ENCODE measurements at regions not wholly inside any gene's neighbourhood (a gene's known extent, or its start where the extent isn't known, plus 50 kb on each side); places are given as distances from the start of the nearest gene placed in this dataset.

DNA sequence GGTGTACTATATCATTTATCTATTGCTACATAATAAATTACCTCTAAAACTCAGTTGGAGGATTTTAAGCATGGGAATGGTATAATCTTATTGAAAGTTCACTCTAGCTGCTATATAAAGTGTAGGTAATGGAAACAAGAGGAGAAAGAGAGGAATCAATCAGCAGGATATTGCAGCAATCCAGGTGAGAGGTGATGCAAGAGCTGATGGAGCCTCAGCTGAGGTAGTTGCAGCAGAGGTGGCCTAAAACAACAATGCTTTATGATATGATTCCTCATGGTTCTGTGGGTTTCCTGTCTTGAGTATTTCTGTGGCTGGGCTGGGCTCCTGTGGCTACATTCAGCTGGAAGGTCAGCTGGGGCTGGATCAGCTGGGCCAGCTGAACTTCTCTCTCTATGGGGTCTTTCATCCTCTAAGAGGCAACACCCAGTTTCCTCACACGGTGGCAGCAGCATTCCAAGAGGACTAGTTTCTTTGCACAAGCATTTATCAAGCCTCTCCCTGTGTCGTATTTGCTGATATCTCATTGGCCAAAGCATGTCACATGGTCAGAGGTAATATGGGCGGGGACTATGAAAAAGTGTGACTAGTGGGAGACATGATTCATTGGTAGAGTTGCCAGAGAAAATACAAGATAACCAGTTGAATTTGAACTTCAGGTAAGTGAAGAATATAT is 135.4 kb upstream of the LARGE1 start:
- DNase-seq: peak; percentile 1

DNA sequence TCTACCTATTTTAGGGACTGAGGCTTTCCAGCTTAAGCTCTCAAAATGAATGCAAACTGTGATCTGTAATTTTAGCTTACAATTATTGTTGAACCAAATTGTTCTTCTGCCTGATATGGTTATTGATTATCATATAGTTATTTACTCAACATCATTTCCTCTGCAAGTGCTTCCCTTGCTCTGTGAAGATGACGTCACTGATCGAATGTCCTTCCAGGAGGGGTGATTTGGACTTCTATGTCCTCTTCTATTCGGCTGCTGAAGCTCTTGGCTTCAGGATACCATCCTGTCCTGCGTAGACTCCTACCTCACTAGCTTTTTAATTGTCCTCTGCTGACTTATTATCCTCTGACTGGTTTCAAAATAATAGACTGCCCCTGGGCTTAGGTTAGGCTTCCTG is 137.4 kb upstream of the LARGE1 start:
- DNase-seq: no peak

DNA sequence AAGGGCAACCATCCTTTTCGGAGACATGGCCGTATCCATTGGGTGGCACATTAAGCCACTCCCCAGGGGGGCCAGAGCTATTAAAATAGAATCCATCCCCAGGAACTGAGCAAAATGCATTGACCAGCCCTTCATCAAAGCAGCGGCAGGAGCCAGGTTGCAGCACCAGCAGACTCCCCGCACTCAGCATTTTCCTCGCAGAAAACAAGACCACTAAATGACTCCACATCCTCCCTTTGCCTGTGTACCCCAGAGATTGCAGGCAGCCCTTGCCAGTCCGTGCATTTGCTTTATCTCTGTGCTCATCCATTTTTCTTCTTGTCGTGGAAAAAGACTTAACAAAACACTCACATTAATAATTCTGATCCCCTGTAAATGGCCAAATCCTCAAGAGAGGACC is 144.4 kb upstream of the LARGE1 start:
- DNase-seq: no peak

DNA sequence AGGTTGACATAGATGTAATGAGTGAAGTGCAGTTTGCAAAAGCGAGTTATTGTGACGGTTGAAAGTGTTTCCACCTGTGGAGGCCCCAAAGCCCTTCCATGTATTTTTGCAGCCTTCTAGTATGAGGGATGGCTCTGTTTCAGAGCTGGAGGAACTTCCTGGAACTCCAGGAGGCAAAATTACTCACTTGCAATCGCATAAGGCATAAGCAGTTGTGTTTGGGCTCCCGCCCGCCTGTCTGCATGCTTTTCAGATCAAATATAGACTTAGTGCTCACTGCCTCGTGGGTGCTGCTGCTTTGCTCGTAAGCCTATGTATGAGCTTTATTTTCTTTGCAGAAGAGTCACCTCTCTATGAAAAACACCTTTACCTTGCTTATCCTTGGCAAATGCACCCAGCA is 146.8 kb upstream of the LARGE1 start:
- DNase-seq: no peak

DNA sequence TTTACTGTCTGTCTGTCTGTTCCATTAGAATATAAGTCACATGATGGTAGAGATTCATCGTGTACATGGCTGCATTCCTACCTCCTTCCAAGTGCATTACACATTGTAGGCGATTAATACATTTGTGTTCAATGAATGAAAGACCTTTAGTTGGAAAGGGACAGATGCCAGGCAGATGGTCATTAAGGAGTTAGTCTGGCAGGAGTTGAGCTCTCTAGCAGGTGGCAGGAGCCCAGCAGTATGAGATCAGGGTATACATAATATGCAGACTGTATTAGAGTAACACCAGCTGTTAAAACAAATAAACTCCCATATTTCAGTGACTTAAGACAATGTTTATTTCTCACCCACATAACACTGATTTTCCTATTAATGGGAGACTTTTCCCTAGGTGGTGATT is 147.7 kb upstream of the LARGE1 start:
- no peak for DNase-seq

DNA sequence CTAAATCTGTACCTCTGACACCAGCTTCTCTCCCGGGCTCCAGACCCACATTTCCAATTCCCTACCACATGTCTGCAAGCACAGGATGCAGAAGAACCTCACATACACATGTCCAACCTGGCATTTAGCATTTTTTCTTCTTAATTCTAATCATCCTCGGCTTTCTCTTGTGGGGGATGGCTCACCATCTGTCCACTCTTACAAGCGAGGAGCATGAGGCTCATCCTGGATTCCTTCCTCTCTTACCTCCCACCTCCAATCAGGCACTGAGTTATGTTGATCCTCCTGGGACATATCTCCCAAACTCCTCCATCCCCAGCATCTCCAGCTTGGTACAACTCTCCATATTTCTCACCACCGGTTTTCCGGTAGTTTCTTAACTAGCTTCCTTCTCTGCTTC is 149.8 kb upstream of the LARGE1 start:
- DNase-seq: no peak

DNA sequence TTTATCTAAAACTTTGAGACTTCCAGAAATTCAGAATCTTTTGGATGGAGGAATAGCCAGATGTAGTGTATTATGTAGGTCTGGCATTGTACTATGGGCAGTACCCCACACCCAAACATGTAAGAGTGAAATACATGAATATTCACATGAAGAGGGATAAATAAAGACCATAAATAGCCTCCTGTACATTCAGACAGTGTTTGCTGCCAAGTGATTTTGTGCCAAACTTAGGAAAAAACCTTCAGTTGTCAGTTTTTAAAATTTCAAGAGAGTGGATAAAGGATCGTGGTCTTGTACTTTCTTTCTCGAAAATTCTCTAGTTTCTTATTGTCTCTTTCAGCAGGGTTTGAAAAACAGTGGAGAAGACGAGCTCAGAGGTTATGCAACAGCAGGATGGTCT is 150.3 kb upstream of the LARGE1 start:
- DNase-seq: no peak

DNA sequence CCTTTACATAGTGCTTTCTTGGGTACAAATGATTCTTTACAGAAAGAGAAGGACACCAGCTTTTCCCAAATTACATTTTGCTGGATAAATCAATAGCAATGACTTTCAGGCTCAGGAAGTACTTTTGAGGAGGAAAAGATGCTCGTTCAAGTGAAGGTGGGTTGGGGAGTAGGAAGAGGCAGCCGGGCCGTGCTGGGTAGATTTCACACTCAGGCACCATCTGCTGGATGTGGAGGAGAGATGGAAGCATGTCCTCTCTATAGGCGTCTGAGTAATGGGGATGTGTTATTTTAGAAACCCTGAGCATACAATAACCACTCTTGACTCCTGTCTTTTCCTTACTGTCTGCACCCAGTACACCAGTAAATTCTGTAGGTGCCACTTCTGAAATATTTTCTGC is 152.3 kb upstream of the LARGE1 start:
- DNase-seq: no peak

DNA sequence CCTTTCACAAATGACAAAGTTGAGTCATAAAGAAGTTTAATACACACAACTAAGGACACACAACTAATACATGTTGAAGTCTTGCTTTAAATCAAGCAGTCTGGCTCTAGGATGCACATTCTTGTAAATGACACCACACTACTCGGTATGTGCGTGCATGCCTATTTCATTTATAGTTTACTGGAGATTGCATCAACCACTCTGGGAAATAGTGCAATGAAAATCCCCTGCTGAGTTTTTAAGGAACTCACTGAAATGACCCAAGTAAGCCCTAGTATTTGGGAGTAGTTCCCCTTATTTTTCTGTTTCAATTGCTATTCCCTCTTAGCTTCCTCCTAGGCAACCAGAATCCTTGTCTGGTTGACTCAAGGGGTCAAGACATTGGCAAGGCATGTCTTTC is 160.2 kb upstream of the LARGE1 start:
- DNase-seq: no peak

DNA sequence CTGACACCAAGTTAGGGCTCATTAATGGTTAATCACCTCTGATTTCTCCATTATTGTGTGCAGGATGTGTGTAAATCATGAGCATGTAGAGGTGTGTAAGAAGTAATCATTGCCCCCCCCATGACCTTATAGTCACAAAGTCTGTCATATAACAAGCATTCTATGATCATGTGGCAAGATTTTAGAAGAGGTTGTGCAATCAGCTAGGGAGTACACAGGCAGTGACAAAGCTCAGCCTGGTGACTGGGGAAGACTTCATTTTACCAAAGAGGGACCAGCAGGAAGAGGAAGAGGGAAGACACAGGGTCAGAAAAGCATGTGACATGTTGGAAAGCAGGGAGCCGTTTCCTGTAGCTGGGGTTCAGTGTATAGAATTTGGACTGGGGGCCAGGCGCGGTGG is 176.5 kb upstream of the LARGE1 start:
- DNase-seq: no peak

DNA sequence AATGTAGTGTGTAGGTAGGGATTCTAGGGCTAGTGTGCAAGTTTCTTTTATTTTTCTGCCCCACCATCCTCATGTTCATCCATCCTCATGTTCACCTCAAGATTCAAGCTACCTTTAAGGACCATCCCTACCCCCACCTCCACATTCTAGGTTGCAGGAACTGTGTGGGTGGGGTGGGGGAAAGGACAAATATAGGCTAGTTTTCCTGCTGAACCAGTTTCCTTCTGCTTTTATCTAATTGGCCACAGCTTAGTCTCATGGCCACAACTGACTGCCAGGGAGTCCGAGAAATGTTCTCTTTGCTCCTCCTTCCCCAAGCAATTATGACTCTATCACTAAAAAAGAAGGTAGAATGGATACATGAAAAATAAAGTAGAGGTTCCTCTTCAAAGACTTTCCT is 179.0 kb upstream of the LARGE1 start:
- no peak for DNase-seq

DNA sequence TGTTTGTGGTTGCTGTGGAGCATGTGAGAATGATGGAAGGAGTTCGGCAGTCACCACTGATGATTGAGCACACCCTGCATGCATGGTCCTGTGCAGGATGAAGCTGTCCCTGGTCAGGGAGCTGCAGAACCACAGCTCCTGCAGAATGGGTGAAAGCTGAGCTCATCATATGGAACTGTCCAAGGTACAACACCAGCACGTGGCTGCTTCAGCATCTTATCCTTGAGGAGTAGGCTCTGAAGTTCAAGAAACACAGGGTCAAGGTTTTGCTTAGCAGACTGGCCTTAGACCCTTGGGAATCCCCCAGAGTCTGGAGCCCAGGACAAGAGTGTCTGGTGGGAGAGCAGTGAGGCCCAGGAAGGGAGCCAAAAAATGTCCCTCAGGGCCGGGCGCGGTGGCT is 182.4 kb upstream of the LARGE1 start:
- no peak for DNase-seq

DNA sequence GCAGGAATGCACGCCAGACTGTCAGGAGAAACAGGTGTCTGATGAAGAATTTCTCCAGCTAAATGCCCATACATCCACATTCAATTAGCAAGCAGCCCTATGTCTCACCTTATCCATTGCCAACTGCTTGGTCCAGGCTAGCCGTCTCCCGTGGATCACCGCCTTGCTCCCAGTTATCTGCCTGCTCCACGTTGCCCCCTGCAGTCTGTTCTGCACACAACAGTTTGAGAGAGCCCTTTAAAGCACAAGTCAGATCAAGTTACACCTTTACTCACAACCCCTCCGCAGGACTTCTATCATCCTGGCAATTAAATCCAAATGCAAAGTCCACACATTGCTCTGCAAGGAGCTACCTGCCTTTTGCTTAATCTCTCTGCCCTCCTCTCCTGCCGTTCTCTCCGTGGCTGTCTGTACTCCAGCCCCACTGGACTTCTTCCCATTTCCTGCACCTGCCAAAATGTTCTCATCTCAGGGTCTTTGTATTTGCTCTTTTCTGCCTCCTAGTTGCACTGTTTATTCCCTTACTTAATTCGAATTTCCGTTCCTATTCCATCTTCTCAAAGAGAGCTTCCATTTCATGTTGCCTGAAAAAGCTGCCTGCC is 185.3 kb upstream of the LARGE1 start:
- DNase-seq: peak; percentile 21

DNA sequence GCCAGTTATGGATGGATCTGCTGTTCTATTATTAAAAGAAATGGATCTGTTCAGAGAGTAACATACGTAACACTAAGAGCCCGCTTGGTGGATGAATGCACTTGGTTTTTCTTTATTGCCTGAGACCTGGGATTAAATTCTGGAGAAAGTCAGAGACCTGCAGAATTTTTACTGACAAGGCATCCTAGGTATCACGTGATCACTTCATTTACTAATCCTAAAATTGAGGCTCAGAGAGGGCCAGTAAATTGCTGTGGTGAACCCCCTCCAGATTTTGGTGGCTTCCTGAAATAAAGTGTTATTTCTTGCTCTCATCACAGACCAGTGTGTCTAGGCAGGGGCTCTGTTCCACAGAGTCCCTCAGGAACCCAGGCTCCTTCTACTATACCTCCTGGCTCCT is 187.9 kb upstream of the LARGE1 start:
- no peak for DNase-seq

DNA sequence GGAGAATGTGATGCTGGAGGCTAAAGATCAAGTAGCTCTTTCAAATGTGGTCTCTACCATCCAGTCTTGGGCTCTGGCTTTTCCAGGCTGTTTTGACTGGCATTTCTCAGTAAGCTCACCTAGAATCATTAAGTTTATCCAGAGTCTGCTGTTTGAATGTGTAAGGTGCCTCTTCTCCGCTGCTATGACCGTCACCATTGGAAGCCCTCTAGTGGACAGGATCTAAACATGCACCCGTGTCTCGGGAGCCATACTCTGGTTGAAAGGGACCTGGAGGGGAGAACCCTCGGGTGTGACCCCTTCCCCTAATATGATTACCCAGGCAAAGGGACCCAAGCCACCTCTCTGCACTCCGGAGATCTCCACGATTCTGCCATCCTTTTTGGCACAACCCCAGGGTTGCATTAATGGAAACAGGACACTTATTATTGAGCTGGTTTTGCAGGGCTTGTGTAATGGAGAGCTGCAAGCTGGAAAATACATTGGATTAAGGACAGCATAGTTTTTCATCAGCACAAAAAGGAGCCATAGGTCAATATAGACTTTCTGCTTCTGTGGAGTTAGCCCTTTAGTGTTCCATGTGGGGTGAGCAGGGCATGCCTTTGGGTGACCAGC is 191.0 kb upstream of the LARGE1 start:
- DNase-seq: peak; percentile 33

DNA sequence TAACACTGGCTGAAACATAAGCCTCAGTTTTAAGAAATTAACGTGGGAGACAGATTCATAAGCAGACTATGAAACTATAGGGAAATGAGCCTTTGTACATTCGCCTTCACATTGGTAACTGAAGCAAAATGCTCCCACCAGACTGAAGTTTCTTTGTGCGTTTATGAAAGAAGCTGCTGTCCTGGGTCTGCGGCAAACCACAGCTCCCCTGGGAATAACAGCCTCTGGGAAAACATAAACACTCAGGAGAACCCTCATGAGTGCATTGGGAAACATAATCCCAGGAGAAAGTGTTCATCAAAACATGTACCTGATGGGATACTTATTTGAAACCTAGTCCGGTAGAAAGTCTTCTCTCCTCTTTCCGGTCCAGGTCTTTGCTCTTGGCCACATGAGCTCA is 193.1 kb upstream of the LARGE1 start:
- DNase-seq: no peak

DNA sequence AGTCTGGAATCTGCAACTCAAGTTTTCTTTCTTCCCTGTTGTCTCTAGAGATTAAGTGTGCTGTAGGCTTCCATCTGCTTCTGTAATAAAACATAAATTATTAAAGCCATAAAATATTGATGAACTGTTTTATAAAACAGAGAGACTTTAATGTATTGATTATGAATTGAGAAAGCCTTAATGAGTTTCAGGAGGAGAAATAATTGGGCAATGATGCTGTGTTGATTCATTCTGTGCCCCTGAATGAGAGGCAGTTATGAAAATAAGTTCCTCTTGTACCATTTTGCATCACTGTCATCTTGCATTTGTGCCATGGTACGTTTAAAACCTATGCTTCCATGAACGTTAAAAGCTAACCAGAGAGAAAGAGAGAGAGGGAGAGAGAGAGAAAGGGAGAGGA is 194.1 kb upstream of the LARGE1 start:
- DNase-seq: no peak

DNA sequence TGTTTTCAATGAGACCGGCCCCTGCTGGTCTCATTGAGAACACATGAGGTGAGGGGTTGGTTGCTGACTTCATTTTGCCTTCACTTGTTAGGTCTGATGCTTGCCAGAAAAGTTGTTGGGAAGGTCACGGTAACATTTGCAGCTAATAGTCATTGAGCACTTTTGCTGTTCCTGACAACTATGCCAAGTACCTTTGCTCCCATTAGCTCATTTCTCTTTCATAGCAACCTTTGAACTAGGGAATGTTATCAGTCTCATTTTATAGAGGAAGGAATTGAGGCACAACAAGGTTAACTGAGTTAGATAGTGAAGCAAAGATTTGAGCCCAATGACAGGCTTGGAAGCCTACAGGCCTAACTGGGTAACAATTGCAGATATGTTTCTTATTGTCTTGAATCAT is 195.4 kb upstream of the LARGE1 start:
- no peak for DNase-seq

DNA sequence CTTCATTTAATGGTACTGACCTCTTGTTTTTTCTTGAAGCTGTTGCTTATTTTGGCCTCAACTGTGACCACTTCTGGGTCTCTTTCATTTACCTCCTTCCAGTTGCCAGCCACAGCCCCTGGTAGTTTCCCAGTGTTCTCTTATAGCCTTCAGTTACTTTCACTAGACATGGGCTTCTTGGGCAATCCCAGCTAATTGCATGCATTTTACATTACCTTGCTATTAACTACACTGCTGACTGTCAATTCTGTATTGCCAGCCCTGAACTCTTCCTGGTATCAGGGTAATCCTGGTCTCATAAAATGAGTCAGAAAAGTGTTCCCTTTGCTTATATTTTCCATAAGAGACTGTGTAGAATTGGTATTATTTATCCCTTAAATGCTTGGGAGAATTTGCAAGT is 195.8 kb upstream of the LARGE1 start:
- no peak for DNase-seq

DNA sequence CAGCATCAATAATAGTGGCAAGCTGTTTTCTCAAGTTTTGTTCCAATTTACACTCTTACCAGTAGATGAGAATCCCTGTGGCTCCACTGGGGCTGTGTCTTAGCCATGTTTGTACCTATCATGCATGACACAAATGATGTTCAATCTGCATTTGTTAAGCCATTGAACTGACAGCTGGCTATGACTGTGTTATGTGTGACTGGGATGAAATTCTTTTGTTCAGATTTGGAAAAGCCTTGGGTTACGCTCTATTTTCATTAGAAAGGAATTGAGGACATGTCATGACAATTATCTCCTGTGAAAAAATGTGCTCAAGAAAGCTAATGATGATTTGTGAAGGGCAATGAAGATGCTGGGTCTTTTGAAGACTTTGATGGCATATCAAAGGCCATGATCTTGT is 201.8 kb upstream of the LARGE1 start:
- no peak for DNase-seq

DNA sequence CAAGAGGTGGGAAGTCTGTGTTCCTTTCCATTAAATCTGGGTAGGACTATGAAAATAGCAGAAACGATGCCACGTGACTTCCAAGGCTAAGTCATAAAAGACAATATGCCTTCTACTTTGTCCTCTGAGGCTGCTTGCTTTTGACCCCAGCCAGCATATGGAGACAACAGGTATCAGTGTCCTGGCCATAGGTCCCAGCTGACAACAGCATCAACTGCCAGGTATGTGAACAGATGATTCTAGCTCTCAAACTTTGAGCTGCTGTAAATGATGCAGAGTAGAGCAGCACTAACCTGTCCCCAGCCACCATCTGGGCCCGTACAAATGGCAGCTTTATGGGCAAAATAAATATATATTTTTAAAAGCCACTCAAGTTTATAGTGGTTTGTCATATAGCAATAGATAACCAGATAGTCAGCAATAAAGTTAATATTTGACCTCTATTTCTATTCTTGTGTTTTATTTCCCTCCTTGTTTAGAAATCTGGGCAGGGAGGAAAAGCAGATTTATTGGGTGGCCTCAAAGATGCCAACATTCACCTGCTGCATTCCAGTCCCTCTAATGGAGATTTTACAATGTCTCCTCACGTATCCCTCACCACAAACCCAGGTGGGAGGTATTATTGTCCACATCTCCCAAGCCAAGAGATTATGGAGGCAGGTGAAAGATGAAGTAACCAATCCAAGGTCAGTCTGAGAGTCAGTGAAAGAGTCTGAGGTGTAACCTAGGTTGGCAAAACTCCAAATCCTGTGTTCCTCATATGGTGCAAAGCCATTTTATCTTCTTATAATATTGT is 209.6 kb upstream of the LARGE1 start:
- no peak for DNase-seq

DNA sequence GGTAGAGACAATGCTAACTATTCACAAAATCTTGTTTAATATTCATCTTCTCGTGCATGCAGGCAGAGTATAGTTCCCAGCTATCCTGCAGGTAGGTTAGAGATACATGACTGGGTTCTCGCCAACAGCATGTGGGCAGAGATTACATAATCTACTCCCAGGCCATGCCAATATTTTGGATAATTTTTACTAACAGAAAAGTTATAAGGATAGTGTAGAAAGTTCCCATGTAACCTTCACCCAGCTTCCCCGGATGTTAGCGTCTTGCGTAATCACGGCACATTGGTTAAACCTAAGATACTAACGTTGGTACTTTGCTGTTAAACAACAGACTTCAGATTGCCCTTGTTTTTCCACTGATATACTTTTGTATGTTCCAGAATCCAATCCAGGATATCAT is 215.5 kb upstream of the LARGE1 start:
- DNase-seq: no peak

DNA sequence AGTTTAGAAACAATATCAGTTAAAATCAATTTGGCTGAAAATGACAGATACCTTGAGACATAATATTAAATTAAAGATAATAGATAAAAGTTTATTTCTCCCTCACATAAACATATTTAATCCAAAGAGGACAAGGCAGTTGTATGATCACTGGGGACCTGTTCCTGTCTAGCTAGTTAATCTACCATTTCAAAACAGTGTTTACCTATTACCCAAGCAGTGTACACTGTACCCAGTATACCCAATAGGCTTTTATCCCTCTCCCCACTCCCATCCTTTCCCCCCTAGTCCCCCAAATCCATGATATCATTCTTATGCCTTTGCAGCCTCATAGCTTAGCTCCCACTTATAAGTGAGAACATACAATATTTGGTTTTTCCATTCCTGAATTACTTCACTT is 229.7 kb upstream of the LARGE1 start:
- DNase-seq: no peak

DNA sequence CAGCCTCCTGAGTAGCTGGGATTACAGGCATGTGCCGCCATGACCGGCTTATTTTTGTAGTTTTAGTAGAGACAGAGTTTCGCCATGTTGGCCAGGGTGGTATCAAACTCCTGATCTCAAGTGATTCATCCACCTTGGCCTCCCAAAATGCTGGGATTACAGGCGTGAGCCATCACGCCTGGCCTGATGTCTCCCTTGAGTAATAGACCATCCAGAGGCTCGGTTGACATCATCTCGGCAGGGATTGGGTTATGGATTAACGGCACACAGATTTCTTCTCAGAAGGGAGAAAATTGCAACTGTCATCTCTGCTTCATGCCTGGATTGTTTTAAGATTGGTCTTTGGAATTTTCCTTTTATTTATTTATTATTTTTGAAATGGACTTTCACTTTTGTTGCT is 239.2 kb upstream of the LARGE1 start:
- DNase-seq: no peak

Data from activated CD4-positive, alpha-beta T cell treated with anti-CD3 and anti-CD28 coated beads, Interleukin-2, amount 50 U/mL, for 16 hours (primary cell).